ENCODE measurements at regions not wholly inside any gene's neighbourhood (a gene's known extent, or its start where the extent isn't known, plus 50 kb on each side); places are given as distances from the start of the nearest gene placed in this dataset.

DNA sequence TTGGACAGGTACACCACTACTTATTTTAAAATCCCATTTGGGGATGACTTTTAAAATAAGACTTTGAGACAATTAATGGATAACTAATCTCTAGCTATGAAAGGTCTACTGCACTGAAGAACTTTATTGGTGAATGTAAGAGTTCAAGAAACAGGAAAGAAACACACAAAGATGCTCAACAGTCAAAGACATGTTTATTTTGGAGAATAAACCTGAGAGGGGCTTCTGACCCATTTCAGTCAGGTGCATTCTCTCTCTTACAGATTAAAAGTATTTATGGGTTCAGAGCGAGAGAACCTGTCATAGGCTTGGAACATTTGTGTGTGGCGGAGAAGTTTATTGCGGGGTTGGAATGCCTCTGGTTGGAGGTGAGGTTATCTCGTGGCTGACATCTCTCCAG is 94.3 kb upstream of the USP29 start (continued):
- TF ChIP-seq ZNF311 (CRISPR knock-in tag; IDR thresholded peaks at IDR 0.05) (no peak), ZC3H8 (IDR thresholded peaks at IDR 0.05) (no peak), OTX1 (CRISPR knock-in tag; IDR thresholded peaks at IDR 0.05) (no peak)

DNA sequence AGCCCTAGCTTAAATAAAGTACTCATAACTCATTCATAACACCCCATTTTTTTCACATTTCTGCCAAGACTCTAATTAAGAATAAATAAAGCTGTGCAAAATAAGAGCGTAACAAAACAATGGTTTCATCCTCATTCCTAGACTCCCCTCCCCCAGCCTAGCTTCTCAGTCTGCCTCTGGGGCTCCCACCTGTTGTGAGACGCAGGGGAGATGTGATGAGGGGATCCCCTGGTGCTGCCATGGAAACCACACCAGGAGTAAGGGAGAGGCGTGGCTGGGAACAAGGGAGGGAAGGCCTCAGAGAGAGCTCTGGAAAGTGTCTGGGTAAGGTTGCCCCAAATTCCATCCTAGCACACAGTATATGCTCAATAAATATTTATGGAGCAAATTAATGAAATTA is 93.3 kb upstream of the USP29 start:
- H4K20me1 ChIP-seq (replicated peaks; ENCODE audit: control insufficient read depth, insufficient read depth, low read length), result no peaks in the 10 kb centered on the region
- ChIA-PET CTCF (ENCODE audit: low intra/inter-chr PET ratio) (no interaction called here), POLR2A (no interaction called here)
- DNase-seq (ENCODE audit: extremely low read depth in 1 of 4, low spot score in 3 of 4) (no peak), FAIRE-seq (no peak), ATAC-seq (no peak)
- in situ Hi-C loops (cut with MboI), result no loop called here
- H3K4me3 ChIP-seq, result no peak overlapping the region
- H3K79me2 ChIP-seq (ENCODE audit: control insufficient read depth, insufficient read depth, low read length), result no peaks in the 10 kb centered on the region
- no peaks in the 10 kb centered on the region for H3K27me3 ChIP-seq (ENCODE audit: control insufficient read depth in 2 of 2, insufficient read depth in 2 of 2, low read length in 2 of 2)
- intact Hi-C loops (cut with micrococcal nuclease), result no loop called here
- H3K27ac ChIP-seq (ENCODE audit: extremely low read depth, low read depth, low read length), result no peak overlapping the region
- H3K4me1 ChIP-seq (replicated peaks in 1 of 2; ENCODE audit: control insufficient read depth in 2 of 2, insufficient read depth in 2 of 2, low read length in 2 of 2), result no peaks in the 10 kb centered on the region
- no peak for TF ChIP-seq HOXB6 (CRISPR knock-in tag; IDR thresholded peaks at IDR 0.05; ENCODE audit: borderline replicate concordance)
- WGBS (ENCODE audit: insufficient coverage, low coverage, missing lambda C conversion rate), result 0% methylated on average over 3 of the region's 3 CpGs
- H3K4me2 ChIP-seq (ENCODE audit: insufficient read depth, low read length), result no peak overlapping the region
- H3K9me1 ChIP-seq (ENCODE audit: control insufficient read depth, insufficient read depth, low read length), result no peaks in the 10 kb centered on the region
- no TSS peak for BruUV-seq (replicated peaks)
- H3K9ac ChIP-seq (ENCODE audit: insufficient read depth in 1 of 2, low read depth in 2 of 2, low read length in 2 of 2), result no peak overlapping the region
- 0 out of 2 replicates have a peak, but pooled peaks cover 2% of the 10 kb centered on the region for H3K9me3 ChIP-seq (replicated peaks; ENCODE audit: control insufficient read depth, insufficient read depth, low read depth, low read length)
- H2AFZ ChIP-seq (ENCODE audit: low read depth, low read length), result no peak overlapping the region
- no peaks in the 10 kb centered on the region for H3K36me3 ChIP-seq (ENCODE audit: control insufficient read depth, insufficient read depth, low read length)

- in situ Hi-C loops (cut with MboI), result no loop called here
- no peak for TF ChIP-seq SP2 (IDR thresholded peaks at IDR 0.05; ENCODE audit: extremely low read depth, low read depth, low read length, poor library complexity, severe bottlenecking)
- no peak for TF ChIP-seq CCAR2 (IDR thresholded peaks at IDR 0.05; ENCODE audit: low read depth, low read length)
- no peak for TF ChIP-seq GABPA (tag; conservative IDR thresholded peaks at IDR 0.05; ENCODE audit: low read depth)
- no peak for TF ChIP-seq ZNF57 (CRISPR knock-in tag; IDR thresholded peaks at IDR 0.05)
- TF ChIP-seq KLF10 (CRISPR knock-in tag; IDR thresholded peaks at IDR 0.05), result no peak
- no peak for TF ChIP-seq BRF1 (IDR thresholded peaks at IDR 0.05; ENCODE audit: borderline replicate concordance, extremely low read depth, insufficient read length)
- no peak for TF ChIP-seq EWSR1 (IDR thresholded peaks at IDR 0.05; ENCODE audit: borderline replicate concordance, low read depth, partially characterized antibody)
- TF ChIP-seq COPS2 (conservative IDR thresholded peaks at IDR 0.05), result no peak
- no peak overlapping the region for H2AFZ ChIP-seq (ENCODE audit: low read depth, low read length)
Measured at GRCh38 chr19:57027360-57027759, 92.4 kb upstream of the USP29 start.

More at GRCh38 chr19:57027360-57027759, 92.4 kb upstream of the USP29 start:
- Histone ChIP-seq H4K20me1 (replicated peaks; ENCODE audit: control insufficient read depth, insufficient read depth, low read length) (no peaks in the 10 kb centered on the region), H3K27me3 (ENCODE audit: control insufficient read depth in 2 of 2, insufficient read depth in 2 of 2, low read length in 2 of 2) (no peaks in the 10 kb centered on the region), H3K9me3 (replicated peaks; ENCODE audit: control insufficient read depth, insufficient read depth, low read depth, low read length) (0 out of 2 replicates have a peak, but pooled peaks cover 2% of the 10 kb centered on the region), H3K9ac (ENCODE audit: insufficient read depth in 1 of 2, low read depth in 2 of 2, low read length in 2 of 2) (no peak overlapping the region), H3K4me2 (ENCODE audit: insufficient read depth, low read length) (no peak overlapping the region), H3K4me1 (replicated peaks in 1 of 2; ENCODE audit: control insufficient read depth in 2 of 2, insufficient read depth in 2 of 2, low read length in 2 of 2) (no peaks in the 10 kb centered on the region), H3K9me1 (ENCODE audit: control insufficient read depth, insufficient read depth, low read length) (no peaks in the 10 kb centered on the region), H3K27ac (ENCODE audit: extremely low read depth, low read depth, low read length) (no peak overlapping the region), H3K4me3 (no peak overlapping the region), H3K36me3 (ENCODE audit: control insufficient read depth, insufficient read depth, low read length) (no peaks in the 10 kb centered on the region), H3K79me2 (ENCODE audit: control insufficient read depth, insufficient read depth, low read length) (no peaks in the 10 kb centered on the region)
- 1% methylated on average over 7 of the region's 7 CpGs for WGBS (ENCODE audit: insufficient coverage, low coverage, missing lambda C conversion rate)
- FAIRE-seq (no peak), ATAC-seq (no peak), DNase-seq (ENCODE audit: extremely low read depth in 1 of 4, low spot score in 3 of 4) (no peak)
- ChIA-PET CTCF (ENCODE audit: low intra/inter-chr PET ratio) (no interaction called here), POLR2A (no interaction called here)
- intact Hi-C loops (cut with micrococcal nuclease), result no loop called here
- BruUV-seq (replicated peaks), result no TSS peak

Measured in K562 (cell line).